HL-60 (cell line): ENCODE measurements at regions not wholly inside any gene's neighbourhood (a gene's known extent, or its start where the extent isn't known, plus 50 kb on each side); places are given as distances from the start of the nearest gene placed in this dataset.

ENCODE experiments used
- DNase-seq, 2 experiments: peaks; one replicate each; pipeline ENCODE4 v3.0.0-alpha.2; 2010 to 2020; ENCODE audit warnings: low read depth in 1 of 2, low spot score in 1 of 2
- H3K27ac ChIP-seq: fragments of 250-450 bp; sonication (Bioruptor Pico); replicated peaks from 2 replicates; pipeline ENCODE4 v1.5.1; 2020; ENCODE audit warnings: mild to moderate bottlenecking, moderate library complexity
- H3K27me3 ChIP-seq: fragments of 250-450 bp; sonication (Bioruptor Pico); 2 replicates; pipeline ENCODE4 v1.5.1; 2021; ENCODE audit warnings: mild to moderate bottlenecking, moderate library complexity; ENCODE audit not compliant: insufficient read depth, poor library complexity, severe bottlenecking
- H3K4me3 ChIP-seq: replicated peaks from 2 replicates; pipeline ENCODE4 v1.5.1; 2011; ENCODE audit warnings: mild to moderate bottlenecking, control low read depth, low read length; ENCODE audit not compliant: insufficient read depth
- CTCF ChIP-seq: IDR thresholded peaks from one replicate; pipeline ENCODE4 v1.5.1; 2011; ENCODE audit warnings: low read length, control low read depth, inconsistent platforms; ENCODE audit not compliant: insufficient read depth
- GABPA ChIP-seq: IDR thresholded peaks from 2 replicates; pipeline ENCODE4 v1.6.1; 2012; ENCODE audit warnings: low read depth
- POLR2AphosphoS5 ChIP-seq: IDR thresholded peaks from 2 replicates; pipeline ENCODE4 v1.6.1; 2012; ENCODE audit warnings: low read depth
- REST ChIP-seq: IDR thresholded peaks from 2 replicates; pipeline ENCODE4 v1.6.1; 2012; ENCODE audit warnings: low read depth; ENCODE audit not compliant: insufficient replicate concordance
- SPI1 ChIP-seq: IDR thresholded peaks from 2 replicates; pipeline ENCODE4 v1.6.1; 2012; ENCODE audit warnings: low read depth, mild to moderate bottlenecking, borderline replicate concordance

GRCh38 chr3:174720717-174721116, 138.4 kb upstream of the NAALADL2 start:
- no peak for TF ChIP-seq CTCF
- TF ChIP-seq GABPA = no peak
- TF ChIP-seq SPI1 = no peak
- no peak for TF ChIP-seq REST
- TF ChIP-seq POLR2AphosphoS5 = no peak
- Histone ChIP-seq H3K4me3 (no peak overlapping the region), H3K27me3 (no peaks in the 10 kb centered on the region), H3K27ac (no peak overlapping the region)
- no peak for DNase-seq

GRCh38 chr3:174725303-174725702, 133.8 kb upstream of the NAALADL2 start:
- no peak for DNase-seq
- H3K4me3 ChIP-seq = no peak overlapping the region
- no peak overlapping the region for H3K27ac ChIP-seq
- no peaks in the 10 kb centered on the region for H3K27me3 ChIP-seq
- no peak for TF ChIP-seq CTCF
- TF ChIP-seq REST = no peak
- no peak for TF ChIP-seq SPI1
- TF ChIP-seq POLR2AphosphoS5 = no peak
- TF ChIP-seq GABPA = no peak

GRCh38 chr3:174737966-174738365, 121.2 kb upstream of the NAALADL2 start:
- Histone ChIP-seq H3K27me3 (no peaks in the 10 kb centered on the region), H3K27ac (no peak overlapping the region), H3K4me3 (no peak overlapping the region)
- no peak for TF ChIP-seq GABPA
- no peak for TF ChIP-seq POLR2AphosphoS5
- no peak for TF ChIP-seq REST
- no peak for TF ChIP-seq SPI1
- TF ChIP-seq CTCF = no peak
- DNase-seq = no peak
